ENCODE measurements at regions not wholly inside any gene's neighbourhood (a gene's known extent, or its start where the extent isn't known, plus 50 kb on each side); places are given as distances from the start of the nearest gene placed in this dataset.

- TF ChIP-seq USF2 (IDR thresholded peaks at IDR 0.05; ENCODE audit: borderline replicate concordance, low read depth, low read length) = no peak
- no peak for TF ChIP-seq GATA2 (CRISPR knock-in tag; IDR thresholded peaks at IDR 0.05)
- TF ChIP-seq CTCF (IDR thresholded peaks at IDR 0.05) = no peak
- TF ChIP-seq JUND (IDR thresholded peaks at IDR 0.05) = no peak
- TF ChIP-seq USF1 (IDR thresholded peaks at IDR 0.05; ENCODE audit: borderline replicate concordance, low read depth) = no peak
- no peak for TF ChIP-seq CHD2 (IDR thresholded peaks at IDR 0.05; ENCODE audit: low read length, partially characterized antibody)
- TF ChIP-seq YY1 (IDR thresholded peaks at IDR 0.05; ENCODE audit: low read depth) = no peak
Measured at GRCh38 chr1:147444381-147444780, 96.9 kb upstream of the BCL9 start (continued).

- Histone ChIP-seq H3K4me1 (ENCODE audit: control insufficient read depth in 1 of 2, insufficient read depth in 2 of 2, low read depth in 1 of 2, low read length in 1 of 2) (no peaks in the 10 kb centered on the region), H2AFZ (ENCODE audit: low read depth) (no peak overlapping the region), H3K4me3 (ENCODE audit: low read depth in 2 of 2, low read length in 1 of 2) (no peak overlapping the region), H3K4me2 (no peak overlapping the region), H4K20me1 (ENCODE audit: insufficient read depth) (no peaks in the 10 kb centered on the region), H3K27me3 (ENCODE audit: insufficient read depth) (no peaks in the 10 kb centered on the region), H3K79me2 (ENCODE audit: insufficient read depth) (no peaks in the 10 kb centered on the region), H3K36me3 (replicated peaks in 1 of 2; ENCODE audit: control insufficient read depth in 1 of 2, insufficient read depth in 2 of 2, low read length in 1 of 2) (no peaks in the 10 kb centered on the region), H3K9ac (no peak overlapping the region), H3K27ac (ENCODE audit: low read depth in 2 of 2, low read length in 1 of 2) (no peak overlapping the region), H3K9me3 (no peaks in the 10 kb centered on the region), H3K9me2 (no peaks in the 10 kb centered on the region), H3F3A (replicated peaks; ENCODE audit: insufficient read depth) (no peaks in the 10 kb centered on the region)
- 0% methylated on average over 1 of the region's 1 CpG for WGBS (ENCODE audit: low lambda C conversion rate)
- CTCF ChIA-PET = no interaction called here
- TF ChIP-seq FOXJ3 (CRISPR knock-in tag; IDR thresholded peaks at IDR 0.05) (no peak), NRF1 (IDR thresholded peaks at IDR 0.05; ENCODE audit: low read depth, low read length) (no peak), FOSL2 (IDR thresholded peaks at IDR 0.05; ENCODE audit: borderline replicate concordance, low read depth) (no peak), RCOR1 (IDR thresholded peaks at IDR 0.05; ENCODE audit: low read length) (no peak), EP300 (IDR thresholded peaks at IDR 0.05; ENCODE audit: borderline replicate concordance in 1 of 2, low read depth in 1 of 2, low read length in 1 of 2) (no peak), JUND (IDR thresholded peaks at IDR 0.05) (no peak)
- POLR2A ChIA-PET = no interaction called here
- no peak for DNase-seq
Measured at GRCh38 chr1:147451628-147452027, 89.7 kb upstream of the BCL9 start.

- Histone ChIP-seq H3K4me1 (ENCODE audit: control insufficient read depth in 1 of 2, insufficient read depth in 2 of 2, low read depth in 1 of 2, low read length in 1 of 2) (no peaks in the 10 kb centered on the region), H3K36me3 (replicated peaks in 1 of 2; ENCODE audit: control insufficient read depth in 1 of 2, insufficient read depth in 2 of 2, low read length in 1 of 2) (no peaks in the 10 kb centered on the region), H3F3A (replicated peaks; ENCODE audit: insufficient read depth) (no peaks in the 10 kb centered on the region), H3K79me2 (ENCODE audit: insufficient read depth) (no peaks in the 10 kb centered on the region), H4K20me1 (ENCODE audit: insufficient read depth) (no peaks in the 10 kb centered on the region), H3K27ac (ENCODE audit: low read depth in 2 of 2, low read length in 1 of 2) (no peak overlapping the region), H3K9me2 (no peaks in the 10 kb centered on the region), H3K4me3 (ENCODE audit: low read depth in 2 of 2, low read length in 1 of 2) (no peak overlapping the region), H3K9me3 (no peaks in the 10 kb centered on the region), H2AFZ (ENCODE audit: low read depth) (no peak overlapping the region), H3K4me2 (no peak overlapping the region), H3K27me3 (ENCODE audit: insufficient read depth) (no peaks in the 10 kb centered on the region), H3K9ac (no peak overlapping the region)
- ChIA-PET CTCF (no interaction called here), POLR2A (no interaction called here)
- no peak for DNase-seq
- WGBS (ENCODE audit: low lambda C conversion rate) = 0% methylated on average over 3 of the region's 3 CpGs
- no peak for TF ChIP-seq FOXM1 (IDR thresholded peaks at IDR 0.05; ENCODE audit: low read depth)
- TF ChIP-seq TEAD4 (IDR thresholded peaks at IDR 0.05; ENCODE audit: borderline replicate concordance, insufficient read depth) = no peak
- TF ChIP-seq ZBTB33 (IDR thresholded peaks at IDR 0.05; ENCODE audit: borderline replicate concordance, low read depth) = no peak
- TF ChIP-seq SMC3 (IDR thresholded peaks at IDR 0.05; ENCODE audit: low read depth, low read length) = no peak
- no peak for TF ChIP-seq USF2 (IDR thresholded peaks at IDR 0.05; ENCODE audit: borderline replicate concordance, low read depth, low read length)
- TF ChIP-seq RXRA (IDR thresholded peaks at IDR 0.05; ENCODE audit: borderline replicate concordance, low read depth) = no peak
Measured at GRCh38 chr1:147452809-147453208, 88.5 kb upstream of the BCL9 start.

Measured in SK-N-SH (cell line).